PC-3 (cell line): ENCODE measurements at regions not wholly inside any gene's neighbourhood (a gene's known extent, or its start where the extent isn't known, plus 50 kb on each side); places are given as distances from the start of the nearest gene placed in this dataset.

ENCODE experiments used
- ATAC-seq: fragments of 200-7000 bp; cut with Tn5 transposase; 2 replicates; pipeline ENCODE4 v1.9.1; 2020; ENCODE audit warnings: mild to moderate bottlenecking, moderate library complexity
- BruUV-seq: library from RNA; stranded (reverse); fragments of 400-500 nt; replicated peaks from 2 replicates; lab custom pipeline; 2021; lab: Mats Ljungman, UMichigan
- CTCF ChIA-PET: fragments of 300-600 bp; sonication (Branson Sonifier 250); formaldehyde crosslinking; loops from one replicate; lab custom pipeline; 2022; ENCODE audit warnings: antibody characterized with exemption; lab: Charles Lee
- POLR2A ChIA-PET: fragments of 300-600 bp; sonication (Branson Sonifier 250); formaldehyde crosslinking; loops from one replicate; lab custom pipeline; 2022; ENCODE audit warnings: antibody characterized with exemption; ENCODE audit not compliant: unreplicated experiment; lab: Charles Lee
- DNase-seq: peaks from one replicate; pipeline ENCODE4 v3.0.0-alpha.2; 2015
- H2AFZ ChIP-seq: fragments of 300-600 bp; sonication (generic); 2 replicates; pipeline ENCODE4 v1.6.0; 2016; ENCODE audit warnings: antibody characterized with exemption, low read length
- H3F3A ChIP-seq: fragments of 300-600 bp; sonication (generic); one replicate; pipeline ENCODE4 v1.6.0; 2017; ENCODE audit warnings: antibody characterized with exemption, low read length, control low read depth, mild to moderate bottlenecking; ENCODE audit not compliant: unreplicated experiment
- H3K27ac ChIP-seq: fragments of 300-600 bp; sonication (generic); 2 replicates; pipeline ENCODE4 v1.5.1; 2016; ENCODE audit warnings: mild to moderate bottlenecking, low read length
- H3K27me3 ChIP-seq: fragments of 300-600 bp; sonication (generic); 2 replicates; pipeline ENCODE4 v1.6.1; 2016; ENCODE audit warnings: low read length, mixed read lengths
- H3K36me3 ChIP-seq: fragments of 300-600 bp; sonication (generic); 2 replicates; pipeline ENCODE4 v1.6.1; 2016; ENCODE audit warnings: low read depth, mixed run types, low read length, mixed read lengths
- H3K4me1 ChIP-seq: fragments of 300-600 bp; sonication (generic); 2 replicates; pipeline ENCODE4 v1.5.1; 2016; ENCODE audit warnings: low read length; ENCODE audit not compliant: insufficient read depth
- H3K4me2 ChIP-seq: fragments of 300-600 bp; sonication (generic); 2 replicates; pipeline ENCODE4 v1.6.0; 2016; ENCODE audit warnings: low read length
- H3K4me3 ChIP-seq: fragments of 300-600 bp; sonication (generic); 2 replicates; pipeline ENCODE4 v1.5.1; 2016; ENCODE audit warnings: mild to moderate bottlenecking, low read length, mixed read lengths
- H3K79me2 ChIP-seq: fragments of 300-600 bp; sonication (generic); 2 replicates; pipeline ENCODE4 v1.6.1; 2017; ENCODE audit warnings: low read length, mixed read lengths
- H3K9ac ChIP-seq: fragments of 300-600 bp; sonication (generic); 2 replicates; pipeline ENCODE4 v1.6.0; 2016; ENCODE audit warnings: mild to moderate bottlenecking, low read length
- H3K9me2 ChIP-seq: fragments of 300-600 bp; sonication (generic); replicated peaks from 2 replicates; pipeline ENCODE4 v1.6.1; 2016; ENCODE audit warnings: mixed run types, low read length, mixed read lengths
- H3K9me3 ChIP-seq: fragments of 300-600 bp; sonication (generic); 2 replicates; pipeline ENCODE4 v1.6.1; 2016; ENCODE audit warnings: low read length, mixed read lengths
- H4K20me1 ChIP-seq: fragments of 300-600 bp; sonication (generic); 2 replicates; pipeline ENCODE4 v1.6.1; 2016; ENCODE audit warnings: low read length, mixed read lengths
- EZH2 ChIP-seq: fragments of 300-600 bp; sonication (generic); IDR thresholded peaks from one replicate; pipeline ENCODE4 v1.6.1; 2017; ENCODE audit warnings: antibody characterized with exemption, mild to moderate bottlenecking, low read length; ENCODE audit not compliant: unreplicated experiment
- EZH2phosphoT487 ChIP-seq: fragments of 300-600 bp; sonication (generic); IDR thresholded peaks from 2 replicates; pipeline ENCODE4 v1.6.1; 2018; ENCODE audit warnings: mild to moderate bottlenecking, antibody characterized with exemption, low read length, borderline replicate concordance
- intact Hi-C: fragments of 100-400 bp; cut with micrococcal nuclease; formaldehyde crosslinking; loops from 2 replicates; pipeline ENCODE4 v1.9.0; 2023
- TF ChIP-seq, protein P1 (sequence below): fragments of 300-600 bp; sonication (generic); conservative IDR thresholded peaks from 2 replicates; pipeline ENCODE4 v1.5.1; 2017; ENCODE audit warnings: antibody characterized with exemption, low read depth, mild to moderate bottlenecking, low read length

DNA sequence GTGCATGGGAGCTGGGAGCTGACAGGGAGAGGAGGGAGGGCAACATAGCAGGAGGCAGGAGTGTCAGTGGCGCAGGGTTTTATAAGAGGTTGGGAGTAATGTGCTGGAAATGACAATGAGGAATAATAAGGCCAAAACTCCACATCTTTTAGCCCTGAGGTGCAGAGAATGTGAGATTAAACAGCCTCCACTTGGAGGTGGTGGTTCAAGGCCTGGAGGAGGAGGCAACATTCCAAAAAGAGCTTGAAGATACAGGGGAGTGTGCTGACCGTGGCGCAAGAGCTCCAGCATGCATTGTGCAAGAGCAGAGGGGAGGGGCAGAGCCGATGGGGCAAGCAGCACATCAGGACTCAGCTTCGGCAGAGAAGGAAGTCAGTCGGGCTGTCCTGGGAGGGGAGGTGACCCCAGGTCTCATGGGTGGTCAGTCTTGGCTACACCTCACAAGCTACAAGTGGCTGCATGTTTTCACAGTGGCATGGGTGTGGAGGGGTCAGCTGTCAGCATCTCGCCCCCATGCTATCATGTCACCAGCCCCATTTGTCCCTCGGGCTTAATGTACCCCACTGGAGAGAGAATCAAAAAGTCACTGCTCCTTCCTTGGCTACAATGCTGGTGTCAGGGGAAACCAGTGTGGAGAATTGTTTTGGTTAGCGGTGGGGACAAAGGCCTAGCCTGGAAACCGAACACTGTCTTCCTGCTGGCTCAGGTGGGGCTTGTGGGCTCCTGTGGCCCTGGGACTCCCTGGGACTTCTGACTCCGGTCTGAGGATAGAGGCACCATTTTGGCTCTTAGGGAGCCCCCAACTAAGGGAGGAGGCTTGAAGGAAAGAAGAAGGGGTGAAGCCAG lies 208.0 kb downstream of the ZFP36L2 start:
- no peaks in the 10 kb centered on the region for H3F3A ChIP-seq
- ATAC-seq (no peak), DNase-seq (no peak)
- no peak overlapping the region for H3K9ac ChIP-seq
- H3K9me3 ChIP-seq = no peaks in the 10 kb centered on the region
- H3K4me3 ChIP-seq = no peak overlapping the region
- no peaks in the 10 kb centered on the region for H3K27me3 ChIP-seq
- ChIA-PET POLR2A (no interaction called here), CTCF (no interaction called here)
- intact Hi-C loops = no loop called here
- H3K4me2 ChIP-seq = no peak overlapping the region
- H3K9me2 ChIP-seq = no peaks in the 10 kb centered on the region
- no peaks in the 10 kb centered on the region for H3K79me2 ChIP-seq
- H4K20me1 ChIP-seq = no peaks in the 10 kb centered on the region
- no peak overlapping the region for H2AFZ ChIP-seq
- TF ChIP-seq EZH2phosphoT487 = no peak
- TF ChIP-seq EZH2 = no peak
- TF ChIP-seq, protein P1, sequence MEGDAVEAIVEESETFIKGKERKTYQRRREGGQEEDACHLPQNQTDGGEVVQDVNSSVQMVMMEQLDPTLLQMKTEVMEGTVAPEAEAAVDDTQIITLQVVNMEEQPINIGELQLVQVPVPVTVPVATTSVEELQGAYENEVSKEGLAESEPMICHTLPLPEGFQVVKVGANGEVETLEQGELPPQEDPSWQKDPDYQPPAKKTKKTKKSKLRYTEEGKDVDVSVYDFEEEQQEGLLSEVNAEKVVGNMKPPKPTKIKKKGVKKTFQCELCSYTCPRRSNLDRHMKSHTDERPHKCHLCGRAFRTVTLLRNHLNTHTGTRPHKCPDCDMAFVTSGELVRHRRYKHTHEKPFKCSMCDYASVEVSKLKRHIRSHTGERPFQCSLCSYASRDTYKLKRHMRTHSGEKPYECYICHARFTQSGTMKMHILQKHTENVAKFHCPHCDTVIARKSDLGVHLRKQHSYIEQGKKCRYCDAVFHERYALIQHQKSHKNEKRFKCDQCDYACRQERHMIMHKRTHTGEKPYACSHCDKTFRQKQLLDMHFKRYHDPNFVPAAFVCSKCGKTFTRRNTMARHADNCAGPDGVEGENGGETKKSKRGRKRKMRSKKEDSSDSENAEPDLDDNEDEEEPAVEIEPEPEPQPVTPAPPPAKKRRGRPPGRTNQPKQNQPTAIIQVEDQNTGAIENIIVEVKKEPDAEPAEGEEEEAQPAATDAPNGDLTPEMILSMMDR = no peak
- H3K27ac ChIP-seq = no peak overlapping the region
- H3K4me1 ChIP-seq = no peaks in the 10 kb centered on the region
- H3K36me3 ChIP-seq = no peaks in the 10 kb centered on the region
- BruUV-seq = no TSS peak

DNA sequence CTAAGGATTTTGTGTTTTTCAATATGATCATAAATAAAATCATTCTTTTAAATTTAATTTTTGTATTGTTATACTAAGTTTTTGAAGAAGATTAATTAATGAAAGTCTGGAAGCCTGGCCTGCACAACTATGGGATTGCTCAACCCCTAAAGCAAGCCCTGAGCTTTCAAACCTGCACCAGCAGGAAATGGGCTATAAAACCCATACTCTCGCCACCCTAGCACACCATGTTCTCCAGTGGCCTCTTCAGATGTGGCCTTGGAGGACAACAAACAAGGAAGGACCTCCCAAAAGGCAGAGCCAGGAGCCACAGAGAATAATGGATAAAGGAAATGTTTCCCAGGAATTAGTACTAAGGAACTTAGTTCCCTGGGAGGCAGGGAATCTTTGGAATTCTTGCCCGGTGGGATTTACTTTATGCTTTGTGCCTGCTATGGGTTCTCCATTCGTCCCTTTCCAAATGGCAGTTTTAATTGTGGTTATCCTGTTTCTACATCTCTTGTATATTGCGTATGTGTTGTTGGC lies 212.5 kb downstream of the ZFP36L2 start:
- H3K27me3 ChIP-seq = no peaks in the 10 kb centered on the region
- no TSS peak for BruUV-seq
- no peaks in the 10 kb centered on the region for H3K9me2 ChIP-seq
- H3K4me2 ChIP-seq = no peak overlapping the region
- ATAC-seq (no peak), DNase-seq (no peak)
- TF ChIP-seq EZH2 (no peak), EZH2phosphoT487 (no peak)
- TF ChIP-seq, protein P1 = no peak
- no peaks in the 10 kb centered on the region for H3K79me2 ChIP-seq
- no peaks in the 10 kb centered on the region for H4K20me1 ChIP-seq
- CTCF ChIA-PET = no interaction called here
- H3K4me1 ChIP-seq = peaks cover 16% of the 10 kb centered on the region
- no peak overlapping the region for H3K9ac ChIP-seq
- intact Hi-C loops = no loop called here
- POLR2A ChIA-PET = no interaction called here
- H3K36me3 ChIP-seq = no peaks in the 10 kb centered on the region
- H3F3A ChIP-seq = no peaks in the 10 kb centered on the region
- no peak overlapping the region for H3K4me3 ChIP-seq
- H3K27ac ChIP-seq = no peak overlapping the region
- H3K9me3 ChIP-seq = no peaks in the 10 kb centered on the region
- no peak overlapping the region for H2AFZ ChIP-seq

DNA sequence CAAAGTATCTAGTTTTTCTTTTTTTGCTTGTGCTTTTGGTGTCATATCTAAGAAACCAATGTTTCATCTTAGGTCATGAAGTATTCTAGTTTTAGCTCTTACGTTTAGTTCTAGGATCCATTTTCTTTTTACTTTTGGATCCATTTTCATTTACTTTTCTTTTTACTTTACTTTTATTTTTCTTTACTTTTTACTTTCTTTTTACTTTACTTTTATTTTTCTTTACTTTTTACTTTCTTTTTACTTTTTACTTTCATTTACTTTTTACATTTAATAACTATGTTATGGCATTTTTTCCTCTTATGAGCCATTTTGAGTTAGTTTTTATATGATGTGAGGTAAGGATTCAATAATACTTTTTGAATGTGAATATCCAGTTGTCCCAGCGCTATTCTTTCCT lies 213.4 kb downstream of the ZFP36L2 start:
- Histone ChIP-seq H3K4me1 (peaks cover 16% of the 10 kb centered on the region), H3K9me2 (no peaks in the 10 kb centered on the region), H3K79me2 (no peaks in the 10 kb centered on the region), H3K4me3 (no peak overlapping the region), H4K20me1 (no peaks in the 10 kb centered on the region), H3K36me3 (no peaks in the 10 kb centered on the region), H3K27me3 (no peaks in the 10 kb centered on the region), H2AFZ (no peak overlapping the region), H3K27ac (no peak overlapping the region), H3K9me3 (no peaks in the 10 kb centered on the region), H3F3A (no peaks in the 10 kb centered on the region), H3K4me2 (no peak overlapping the region), H3K9ac (no peak overlapping the region)
- intact Hi-C loops = no loop called here
- no TSS peak for BruUV-seq
- POLR2A ChIA-PET = no interaction called here
- CTCF ChIA-PET = no interaction called here
- TF ChIP-seq EZH2phosphoT487 (no peak), EZH2 (no peak)
- TF ChIP-seq, protein P1 = no peak
- ATAC-seq (no peak), DNase-seq (no peak)
